Mesothelial cell of epicardium (in vitro differentiated cells): ENCODE measurements at regions not wholly inside any gene's neighbourhood (a gene's known extent, or its start where the extent isn't known, plus 50 kb on each side); places are given as distances from the start of the nearest gene placed in this dataset.

Experiments used
- DNase-seq, 2 experiments: peaks; one replicate each; pipeline ENCODE4 v3.0.0; 2021; ENCODE audit warnings: low spot score in 2 of 2; ENCODE audit not compliant: unreplicated experiment in 2 of 2
- H3K27ac Mint-ChIP-seq: 2 replicates; pipeline ENCODE4 v1.8.0; 2021; ENCODE audit warnings: mixed read lengths
- H3K27me3 Mint-ChIP-seq: 2 replicates; pipeline ENCODE4 v1.8.0; 2021; ENCODE audit warnings: low read depth, mixed read lengths
- H3K36me3 Mint-ChIP-seq: 2 replicates; pipeline ENCODE4 v1.8.0; 2021; ENCODE audit warnings: mixed read lengths
- H3K4me1 Mint-ChIP-seq: 2 replicates; pipeline ENCODE4 v1.8.0; 2021; ENCODE audit warnings: mixed read lengths
- H3K4me3 Mint-ChIP-seq: 2 replicates; pipeline ENCODE4 v1.8.0; 2021; ENCODE audit warnings: mild to moderate bottlenecking, moderate library complexity, mixed read lengths
- H3K9me3 Mint-ChIP-seq: 2 replicates; pipeline ENCODE4 v1.8.0; 2021; ENCODE audit warnings: mixed read lengths
- TF ChIP-seq, protein P1 (sequence below): fragments of 200-600 bp; sonication (generic); IDR thresholded peaks from one replicate; pipeline ENCODE4 v1.5.0; 2021; ENCODE audit warnings: antibody characterized with exemption; ENCODE audit not compliant: unreplicated experiment

DNA sequence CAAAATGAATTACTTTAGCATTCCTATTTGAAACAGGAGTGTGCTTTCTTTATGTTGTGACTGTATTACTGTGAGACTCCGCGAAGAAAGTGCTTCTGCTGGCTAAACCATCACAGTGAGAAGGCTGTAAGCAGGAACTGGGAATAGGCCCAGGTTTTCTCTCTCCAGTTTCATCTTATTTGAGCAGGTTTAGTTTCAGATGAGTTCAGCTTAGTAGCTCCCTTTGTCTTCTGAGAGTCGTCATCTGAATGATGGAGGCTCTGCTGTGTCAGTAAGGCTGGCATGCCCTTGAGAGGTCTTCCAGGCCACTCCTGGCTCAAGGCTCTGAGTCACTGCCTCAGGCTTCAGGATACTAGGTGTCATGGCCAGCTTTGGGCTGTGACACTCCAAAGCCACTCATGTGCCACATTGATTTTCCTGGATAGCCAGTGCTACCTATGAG is 205.6 kb upstream of the RGS6 start:
- peaks cover 41% of the 10 kb centered on the region for H3K36me3 Mint-ChIP-seq
- no peaks in the 10 kb centered on the region for H3K27me3 Mint-ChIP-seq
- peaks cover 16% of the 10 kb centered on the region for H3K4me1 Mint-ChIP-seq
- H3K4me3 Mint-ChIP-seq = no peak overlapping the region
- DNase-seq = no peak
- TF ChIP-seq, protein P1, sequence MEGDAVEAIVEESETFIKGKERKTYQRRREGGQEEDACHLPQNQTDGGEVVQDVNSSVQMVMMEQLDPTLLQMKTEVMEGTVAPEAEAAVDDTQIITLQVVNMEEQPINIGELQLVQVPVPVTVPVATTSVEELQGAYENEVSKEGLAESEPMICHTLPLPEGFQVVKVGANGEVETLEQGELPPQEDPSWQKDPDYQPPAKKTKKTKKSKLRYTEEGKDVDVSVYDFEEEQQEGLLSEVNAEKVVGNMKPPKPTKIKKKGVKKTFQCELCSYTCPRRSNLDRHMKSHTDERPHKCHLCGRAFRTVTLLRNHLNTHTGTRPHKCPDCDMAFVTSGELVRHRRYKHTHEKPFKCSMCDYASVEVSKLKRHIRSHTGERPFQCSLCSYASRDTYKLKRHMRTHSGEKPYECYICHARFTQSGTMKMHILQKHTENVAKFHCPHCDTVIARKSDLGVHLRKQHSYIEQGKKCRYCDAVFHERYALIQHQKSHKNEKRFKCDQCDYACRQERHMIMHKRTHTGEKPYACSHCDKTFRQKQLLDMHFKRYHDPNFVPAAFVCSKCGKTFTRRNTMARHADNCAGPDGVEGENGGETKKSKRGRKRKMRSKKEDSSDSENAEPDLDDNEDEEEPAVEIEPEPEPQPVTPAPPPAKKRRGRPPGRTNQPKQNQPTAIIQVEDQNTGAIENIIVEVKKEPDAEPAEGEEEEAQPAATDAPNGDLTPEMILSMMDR = no peak
- H3K9me3 Mint-ChIP-seq = no peaks in the 10 kb centered on the region
- H3K27ac Mint-ChIP-seq = peak overlapping the region; percentile 85

DNA sequence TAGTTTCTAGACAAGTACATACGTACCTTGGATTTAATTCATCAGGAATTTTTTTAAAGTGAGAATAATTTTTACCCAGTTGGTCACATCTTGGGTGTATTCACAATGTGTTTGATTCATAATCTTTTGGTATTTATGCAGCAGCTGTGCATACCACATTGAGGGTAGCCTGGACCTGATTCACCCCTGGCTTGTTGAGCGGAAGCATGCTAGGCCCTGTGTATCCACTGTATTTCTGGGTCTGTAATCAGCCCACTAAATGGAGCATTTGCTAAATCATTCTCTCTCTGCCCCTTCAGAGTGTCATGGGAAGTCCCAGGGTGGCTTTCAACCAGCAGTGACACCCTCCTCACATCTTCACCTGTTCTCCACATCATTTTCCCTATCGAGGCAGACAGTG is 203.8 kb upstream of the RGS6 start:
- Mint-ChIP-seq H3K27ac (no peak overlapping the region), H3K9me3 (no peaks in the 10 kb centered on the region), H3K4me3 (no peak overlapping the region), H3K36me3 (peaks cover 35% of the 10 kb centered on the region), H3K4me1 (peaks cover 16% of the 10 kb centered on the region), H3K27me3 (no peaks in the 10 kb centered on the region)
- TF ChIP-seq, protein P1 = no peak
- no peak for DNase-seq

DNA sequence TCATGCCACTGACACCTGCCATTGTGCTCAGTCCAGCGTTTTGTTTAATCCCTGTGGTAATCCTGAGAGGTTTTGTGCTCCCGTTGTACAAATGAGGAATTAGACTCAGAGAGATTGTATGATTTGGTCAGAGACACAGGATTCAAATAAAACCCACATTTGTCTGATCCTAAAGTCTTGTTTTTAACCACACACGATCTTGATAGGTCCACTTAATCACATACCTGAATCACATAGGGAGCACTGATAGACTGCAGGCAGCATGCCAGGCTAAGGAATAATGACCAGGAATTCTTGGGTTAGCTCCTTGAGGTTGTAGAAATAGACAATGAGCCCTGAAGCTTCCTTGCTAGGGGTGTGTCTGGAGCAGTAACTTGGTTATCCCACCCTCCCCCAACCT is 202.6 kb upstream of the RGS6 start:
- H3K4me1 Mint-ChIP-seq = peaks cover 16% of the 10 kb centered on the region
- H3K27me3 Mint-ChIP-seq = no peaks in the 10 kb centered on the region
- TF ChIP-seq, protein P1 = no peak
- no peak for DNase-seq
- H3K9me3 Mint-ChIP-seq = no peaks in the 10 kb centered on the region
- no peak overlapping the region for H3K27ac Mint-ChIP-seq
- H3K36me3 Mint-ChIP-seq = peaks cover 33% of the 10 kb centered on the region
- no peak overlapping the region for H3K4me3 Mint-ChIP-seq

DNA sequence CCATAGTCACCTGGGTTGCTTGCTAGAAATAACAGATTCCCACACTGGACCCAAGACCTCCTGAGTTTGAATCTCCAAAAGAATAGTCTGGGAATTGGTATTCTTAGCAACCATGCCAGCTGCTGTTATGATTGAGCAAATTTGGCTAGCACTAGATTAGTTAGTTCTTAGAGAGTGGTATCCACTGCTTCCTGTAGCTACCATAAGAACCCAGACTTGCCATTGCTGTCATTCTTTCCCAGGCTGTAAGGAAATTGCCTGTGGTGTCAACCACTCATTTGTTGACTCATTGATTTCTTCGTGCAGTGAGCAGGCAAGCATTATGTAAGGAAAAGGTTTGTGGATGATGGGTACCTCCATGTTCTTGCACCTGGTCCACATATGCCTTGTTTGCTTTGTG is 201.8 kb upstream of the RGS6 start:
- Mint-ChIP-seq H3K4me3 (no peak overlapping the region), H3K36me3 (peaks cover 33% of the 10 kb centered on the region), H3K27me3 (no peaks in the 10 kb centered on the region), H3K9me3 (no peaks in the 10 kb centered on the region), H3K27ac (no peak overlapping the region), H3K4me1 (peaks cover 13% of the 10 kb centered on the region)
- no peak for DNase-seq
- TF ChIP-seq, protein P1 = no peak

DNA sequence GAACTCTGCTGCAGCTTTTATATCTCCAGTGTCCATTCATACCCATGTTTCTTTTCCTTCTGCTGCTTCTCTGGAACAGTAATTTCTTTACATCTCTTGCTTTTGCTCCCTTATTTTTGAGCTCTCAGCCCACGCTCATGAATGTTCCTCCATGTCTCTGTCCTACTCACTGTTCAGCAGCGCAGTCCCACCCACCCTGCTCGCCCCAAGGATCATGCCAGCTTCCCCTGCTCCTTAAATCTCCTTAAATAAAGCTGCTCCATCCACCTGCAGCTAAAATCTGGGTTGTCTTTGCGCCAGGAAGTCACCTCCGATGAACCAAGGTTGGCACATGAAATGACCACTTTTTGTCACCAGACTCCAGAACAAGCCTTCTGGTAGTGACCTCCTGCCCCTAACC is 201.1 kb upstream of the RGS6 start:
- peaks cover 39% of the 10 kb centered on the region for H3K36me3 Mint-ChIP-seq
- H3K4me1 Mint-ChIP-seq = peaks cover 7% of the 10 kb centered on the region
- no peak overlapping the region for H3K27ac Mint-ChIP-seq
- H3K27me3 Mint-ChIP-seq = no peaks in the 10 kb centered on the region
- TF ChIP-seq, protein P1 = no peak
- H3K4me3 Mint-ChIP-seq = no peak overlapping the region
- no peak for DNase-seq
- no peaks in the 10 kb centered on the region for H3K9me3 Mint-ChIP-seq
